HCT116 (cell line): ENCODE measurements at regions not wholly inside any gene's neighbourhood (a gene's known extent, or its start where the extent isn't known, plus 50 kb on each side); places are given as distances from the start of the nearest gene placed in this dataset.

ENCODE experiments used
- ATAC-seq: fragments of 200-7000 bp; cut with Tn5 transposase; 2 replicates; pipeline ENCODE4 v1.9.1; 2020; ENCODE audit warnings: mild to moderate bottlenecking, moderate library complexity
- BruUV-seq: library from RNA; stranded (reverse); fragments of 400-500 nt; replicated peaks from 2 replicates; lab custom pipeline; 2021; lab: Mats Ljungman, UMichigan
- CTCF ChIA-PET: fragments of 300-600 bp; sonication (Branson Sonifier 250); formaldehyde crosslinking; loops from one replicate; lab custom pipeline; 2021; ENCODE audit warnings: antibody characterized with exemption; lab: Charles Lee
- POLR2A ChIA-PET: fragments of 300-600, 350-600 bp; sonication (Branson Sonifier 250); formaldehyde crosslinking; loops from one replicate; lab custom pipeline; 2021; ENCODE audit warnings: antibody characterized with exemption; lab: Charles Lee
- RAD21 ChIA-PET, 2 experiments: fragments of 300-600 bp; sonication (Branson Sonifier 250); formaldehyde crosslinking; loops; one replicate each; lab custom pipeline; 2023; ENCODE audit warnings: low total read pairs in 2 of 2; ENCODE audit not compliant: uncharacterized antibody in 2 of 2, unreplicated experiment in 2 of 2, low non-redundant PET in 1 of 2; lab: Charles Lee
- DNase-seq: peaks from one replicate; pipeline ENCODE4 v3.0.0-alpha.2; 2010; ENCODE audit warnings: low read depth, low spot score
- H2AFZ ChIP-seq: fragments of 200-600 bp; shearing (Covaris generic), sonication (generic); 2 replicates; pipeline ENCODE4 v1.6.1; 2017; ENCODE audit warnings: low read depth, mixed run types, mixed read lengths, antibody characterized with exemption, low read length; ENCODE audit not compliant: poor library complexity, severe bottlenecking
- H3K27ac ChIP-seq: 2 replicates; pipeline ENCODE4 v1.5.1; 2012; ENCODE audit warnings: low read depth, low read length
- H3K27me3 ChIP-seq: fragments of 200-600 bp; sonication (generic); 2 replicates; pipeline ENCODE4 v1.6.1; 2016; ENCODE audit warnings: mixed run types, low read length, mixed read lengths; ENCODE audit not compliant: insufficient read depth
- H3K36me3 ChIP-seq, 2 experiments: fragments of 200-500 bp in 1 of 2; fragments of 200-600 bp in 1 of 2; sonication (Bioruptor generic) in 1 of 2; sonication (generic) in 1 of 2; 2 replicates each; pipeline versions ENCODE4 v1.5.1 to v1.6.1; 2014 to 2016; ENCODE audit warnings: low read length in 2 of 2, inconsistent platforms in 1 of 2, mixed read lengths in 1 of 2, mixed run types in 1 of 2; ENCODE audit not compliant: insufficient read depth in 2 of 2, control insufficient read depth in 1 of 2
- H3K4me1 ChIP-seq, 2 experiments: fragments of 200-600 bp in 1 of 2; sonication (generic) in 1 of 2; 2 replicates each; pipeline versions ENCODE4 v1.5.1 to v1.6.1; 2012 to 2017; ENCODE audit warnings: low read length in 2 of 2, inconsistent platforms in 1 of 2, mild to moderate bottlenecking in 1 of 2, mixed read lengths in 1 of 2, mixed run types in 1 of 2, moderate library complexity in 1 of 2; ENCODE audit not compliant: insufficient read depth in 2 of 2, control insufficient read depth in 1 of 2
- H3K4me2 ChIP-seq: fragments of 200-600 bp; sonication (generic); 2 replicates; pipeline ENCODE4 v1.6.1; 2017; ENCODE audit warnings: mixed run types, low read length, mixed read lengths
- H3K4me3 ChIP-seq, 2 experiments: fragments of 200-600 bp in 1 of 2; sonication (generic) in 1 of 2; replicated peaks in 1 of 2; 2 replicates each; pipeline ENCODE4 v1.5.1; 2011 to 2016; ENCODE audit warnings: low read length in 2 of 2, control low read depth in 1 of 2, low read depth in 1 of 2, mild to moderate bottlenecking in 1 of 2, mixed read lengths in 1 of 2, mixed run types in 1 of 2
- H3K79me2 ChIP-seq: fragments of 200-600 bp; sonication (generic); 2 replicates; pipeline ENCODE4 v1.6.1; 2017; ENCODE audit warnings: mild to moderate bottlenecking, mixed run types, low read length, moderate library complexity, mixed read lengths; ENCODE audit not compliant: insufficient read depth
- H3K9ac ChIP-seq: fragments of 200-600 bp; sonication (generic); 2 replicates; pipeline ENCODE4 v1.6.1; 2016; ENCODE audit warnings: low read length, mixed read lengths
- H3K9me2 ChIP-seq: fragments of 200-600 bp; sonication (generic), shearing (Covaris generic); 2 replicates; pipeline ENCODE4 v1.6.1; 2017; ENCODE audit warnings: mixed run types, mild to moderate bottlenecking, moderate library complexity; ENCODE audit not compliant: insufficient read depth
- H3K9me3 ChIP-seq, 2 experiments: fragments of 200-500 bp in 1 of 2; fragments of 200-600 bp in 1 of 2; sonication (Bioruptor generic) in 1 of 2; sonication (generic) in 1 of 2; 2 replicates each; pipeline ENCODE4 v1.6.1; 2014 to 2017; ENCODE audit warnings: low read length in 2 of 2, mixed read lengths in 2 of 2, inconsistent platforms in 1 of 2, low read depth in 1 of 2, mild to moderate bottlenecking in 1 of 2, mixed run types in 1 of 2, moderate library complexity in 1 of 2; ENCODE audit not compliant: control insufficient read depth in 1 of 2, insufficient read depth in 1 of 2
- H4K20me1 ChIP-seq: fragments of 200-600 bp; sonication (generic), shearing (Covaris generic); 2 replicates; pipeline ENCODE4 v1.6.1; 2017; ENCODE audit warnings: mixed run types, mild to moderate bottlenecking, moderate library complexity; ENCODE audit not compliant: insufficient read depth
- CBX3 ChIP-seq: IDR thresholded peaks from 2 replicates; pipeline ENCODE4 v1.6.1; 2012; ENCODE audit warnings: low read depth
- EGR1 ChIP-seq: IDR thresholded peaks from 2 replicates; pipeline ENCODE4 v1.6.1; 2012; ENCODE audit warnings: low read depth
- ELF1 ChIP-seq: IDR thresholded peaks from 2 replicates; pipeline ENCODE4 v1.6.1; 2012; ENCODE audit warnings: low read depth, borderline replicate concordance
- EZH2phosphoT487 ChIP-seq: fragments of 200-600 bp; IDR thresholded peaks from 2 replicates; pipeline ENCODE4 v1.6.1; 2018; ENCODE audit warnings: antibody characterized with exemption, borderline replicate concordance
- FOSL1 ChIP-seq: IDR thresholded peaks from 2 replicates; pipeline ENCODE4 v1.6.1; 2012; ENCODE audit warnings: low read depth
- POLR2A ChIP-seq: IDR thresholded peaks from 2 replicates; pipeline ENCODE4 v1.7.0; 2011; ENCODE audit warnings: borderline replicate concordance; ENCODE audit not compliant: insufficient read depth, insufficient read length; ENCODE audit errors: extremely low read depth
- POLR2AphosphoS5 ChIP-seq: IDR thresholded peaks from 2 replicates; pipeline ENCODE4 v1.6.1; 2011; ENCODE audit warnings: mild to moderate bottlenecking, low read depth, low read length, moderate library complexity
- RAD21 ChIP-seq: IDR thresholded peaks from 2 replicates; pipeline ENCODE4 v1.6.1; 2012; ENCODE audit warnings: low read depth, mild to moderate bottlenecking
- YY1 ChIP-seq: IDR thresholded peaks from 2 replicates; pipeline ENCODE4 v1.6.1; 2011; ENCODE audit warnings: low read length, low read depth, moderate library complexity, mild to moderate bottlenecking; ENCODE audit not compliant: insufficient replicate concordance; ENCODE audit errors: extremely low read depth
- ZNF274 ChIP-seq: fragments of 200-500 bp; sonication (Bioruptor generic); IDR thresholded peaks from 2 replicates; pipeline ENCODE4 v1.6.1; 2014; ENCODE audit warnings: mild to moderate bottlenecking, low read depth, low read length, inconsistent platforms
- intact Hi-C: fragments of 100-400 bp; cut with micrococcal nuclease; formaldehyde crosslinking; loops from 2 replicates; pipeline ENCODE4 v1.10.0; 2022
- TF ChIP-seq, protein P1 (sequence below): IDR thresholded peaks from 2 replicates; pipeline ENCODE4 v1.6.1; 2012
- TF ChIP-seq, protein P2 (sequence below): IDR thresholded peaks from 2 replicates; pipeline ENCODE4 v1.6.1; 2012

DNA sequence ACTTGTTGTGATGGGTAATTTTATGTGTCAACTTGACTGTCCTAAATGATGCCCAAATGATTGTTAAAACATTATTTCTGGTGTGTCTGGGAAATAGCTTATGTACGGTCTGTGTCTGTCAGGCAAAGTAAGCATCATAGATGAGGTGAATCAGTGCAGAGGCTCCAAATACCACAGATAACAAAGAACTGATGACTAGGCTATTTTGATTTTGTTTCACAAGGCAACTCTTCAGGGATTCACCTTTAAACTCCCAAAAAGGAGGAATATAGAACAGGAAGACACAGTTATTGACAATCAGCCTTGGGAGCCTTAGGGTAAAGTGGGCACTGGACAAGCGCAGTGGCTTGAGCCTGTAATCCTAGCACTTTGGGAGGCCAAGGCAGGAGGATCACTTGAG, 290.7 kb downstream of the PCDH10 start:
- intact Hi-C loops, result no loop called here
- H3K9me3 ChIP-seq, result no peaks in the 10 kb centered on the region
- no peak overlapping the region for H3K4me2 ChIP-seq
- ChIA-PET CTCF (no interaction called here), RAD21 (no interaction called here), POLR2A (no interaction called here)
- H3K36me3 ChIP-seq, result no peaks in the 10 kb centered on the region
- H2AFZ ChIP-seq, result no peak overlapping the region
- BruUV-seq, result no TSS peak
- no peaks in the 10 kb centered on the region for H3K9me2 ChIP-seq
- no peak overlapping the region for H3K4me3 ChIP-seq
- no peak for DNase-seq
- no peak overlapping the region for H3K9ac ChIP-seq
- H3K27ac ChIP-seq, result no peak overlapping the region
- no peak for ATAC-seq
- no peaks in the 10 kb centered on the region for H3K4me1 ChIP-seq
- no peaks in the 10 kb centered on the region for H4K20me1 ChIP-seq
- H3K79me2 ChIP-seq, result no peaks in the 10 kb centered on the region
- no peak for TF ChIP-seq CBX3
- no peak for TF ChIP-seq ZNF274
- TF ChIP-seq YY1, result no peak
- no peak for TF ChIP-seq EGR1
- TF ChIP-seq RAD21, result no peak
- TF ChIP-seq EZH2phosphoT487, result no peak
- TF ChIP-seq ELF1, result no peak
- no peak for TF ChIP-seq POLR2A
- H3K27me3 ChIP-seq, result no peaks in the 10 kb centered on the region

DNA sequence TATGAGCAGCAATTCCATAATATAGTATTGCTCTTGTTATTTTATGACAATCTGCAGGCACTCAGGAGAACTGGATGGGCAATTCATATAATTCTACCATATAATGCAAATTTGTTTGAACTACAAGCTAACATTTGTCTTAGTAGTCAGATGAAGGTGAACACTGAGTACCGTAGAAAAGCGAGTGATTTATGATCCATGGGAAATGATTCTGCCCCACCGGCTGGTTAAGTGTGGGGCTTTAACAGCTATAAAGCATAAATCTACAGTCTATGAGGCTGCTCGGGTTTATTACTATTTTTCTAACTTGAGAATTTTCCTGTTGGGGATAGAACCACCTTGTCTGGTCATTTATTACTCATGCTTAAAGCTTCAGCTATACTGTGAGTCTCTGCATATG, 275.5 kb downstream of the PCDH10 start:
- Histone ChIP-seq H3K27me3 (no peaks in the 10 kb centered on the region), H3K9ac (no peak overlapping the region), H3K4me1 (no peaks in the 10 kb centered on the region), H3K27ac (no peak overlapping the region), H3K9me3 (no peaks in the 10 kb centered on the region), H3K36me3 (no peaks in the 10 kb centered on the region), H4K20me1 (no peaks in the 10 kb centered on the region), H3K4me3 (no peak overlapping the region), H3K79me2 (no peaks in the 10 kb centered on the region), H2AFZ (no peak overlapping the region), H3K9me2 (peaks cover 3% of the 10 kb centered on the region; the same call in 1 of the 2 replicates), H3K4me2 (no peak overlapping the region)
- ATAC-seq (no peak), DNase-seq (no peak)
- TF ChIP-seq, protein P1, sequence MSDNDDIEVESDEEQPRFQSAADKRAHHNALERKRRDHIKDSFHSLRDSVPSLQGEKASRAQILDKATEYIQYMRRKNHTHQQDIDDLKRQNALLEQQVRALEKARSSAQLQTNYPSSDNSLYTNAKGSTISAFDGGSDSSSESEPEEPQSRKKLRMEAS, result no peak
- no peak for TF ChIP-seq POLR2AphosphoS5
- TF ChIP-seq, protein P2, sequence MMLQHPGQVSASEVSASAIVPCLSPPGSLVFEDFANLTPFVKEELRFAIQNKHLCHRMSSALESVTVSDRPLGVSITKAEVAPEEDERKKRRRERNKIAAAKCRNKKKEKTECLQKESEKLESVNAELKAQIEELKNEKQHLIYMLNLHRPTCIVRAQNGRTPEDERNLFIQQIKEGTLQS, result no peak
- no peak for TF ChIP-seq ELF1
- TF ChIP-seq FOSL1, result no peak
- TF ChIP-seq YY1, result no peak
- intact Hi-C loops, result no loop called here
- ChIA-PET POLR2A (no interaction called here), RAD21 (no interaction called here), CTCF (no interaction called here)
- no TSS peak for BruUV-seq
